Subcutaneous abdominal adipose tissue (tissue), 5 donors: ENCODE measurements at regions not wholly inside any gene's neighbourhood (a gene's known extent, or its start where the extent isn't known, plus 50 kb on each side); places are given as distances from the start of the nearest gene placed in this dataset.
A peak's percentile ranks its signal among the peaks of the same experiment; 100 is the strongest.

Source experiments
- H3K27ac ChIP-seq: one replicate; pipeline ENCODE4 v1.7.0; 2013; ENCODE audit warnings: low read depth, mild to moderate bottlenecking, inconsistent platforms, low read length, moderate library complexity
- H3K27me3 ChIP-seq, 5 donors: one replicate each; pipeline ENCODE4 v1.7.0; 2013; ENCODE audit warnings: low read length in 5 of 5, inconsistent platforms in 1 of 5; ENCODE audit not compliant: control insufficient read depth in 5 of 5, insufficient read depth in 4 of 5
- H3K36me3 ChIP-seq, 5 donors: one replicate each; pipeline ENCODE4 v1.7.0; 2013; ENCODE audit warnings: low read length in 5 of 5; ENCODE audit not compliant: control insufficient read depth in 5 of 5, insufficient read depth in 5 of 5
- H3K4me1 ChIP-seq, 5 donors: one replicate each; pipeline ENCODE4 v1.7.0; 2013; ENCODE audit warnings: low read length in 5 of 5, mild to moderate bottlenecking in 3 of 5, moderate library complexity in 1 of 5; ENCODE audit not compliant: control insufficient read depth in 5 of 5, insufficient read depth in 5 of 5
- H3K4me3 ChIP-seq, 5 donors: one replicate each; pipeline ENCODE4 v1.7.0; 2013; ENCODE audit warnings: low read length in 5 of 5, low read depth in 1 of 5
- H3K9ac ChIP-seq, 5 donors: one replicate each; pipeline ENCODE4 v1.7.0; 2013; ENCODE audit warnings: low read length in 5 of 5, mild to moderate bottlenecking in 4 of 5, moderate library complexity in 3 of 5
- H3K9me3 ChIP-seq, 5 donors: one replicate each; pipeline ENCODE4 v1.7.0; 2013; ENCODE audit warnings: low read length in 5 of 5; ENCODE audit not compliant: control insufficient read depth in 5 of 5
- donor health status: healthy.
- donor health status: healthy.
- donor health status: healthy.
- donor health status: healthy.
- donor health status: healthy.

- Histone ChIP-seq H3K36me3 (no peaks in the 10 kb centered on the region), H3K9ac (no peak overlapping the region), H3K4me1 (peaks cover 0 to 50% (median 22%) of the 10 kb centered on the region in 5 donors), H3K4me3 (no peak overlapping the region), H3K27ac (no peak overlapping the region), H3K9me3 (no peaks in the 10 kb centered on the region), H3K27me3 (peaks cover 15 to 42% (median 35%) of the 10 kb centered on the region in 5 donors)
Observed at GRCh38 chr11:70820712-70821111, 422.4 kb downstream of the CTTN start.

GRCh38 chr11:70823771-70824170, 425.4 kb downstream of the CTTN start:
- H3K9me3 ChIP-seq, result no peaks in the 10 kb centered on the region
- H3K27me3 ChIP-seq, result peaks cover 20 to 48% (median 43%) of the 10 kb centered on the region in 5 donors
- peaks cover 0 to 26% (median 10%) of the 10 kb centered on the region in 5 donors for H3K4me1 ChIP-seq
- H3K4me3 ChIP-seq, result no peak overlapping the region
- no peak overlapping the region for H3K27ac ChIP-seq
- no peak overlapping the region for H3K9ac ChIP-seq
- no peaks in the 10 kb centered on the region for H3K36me3 ChIP-seq

GRCh38 chr11:70824605-70825245, 426.4 kb downstream of the CTTN start:
- Histone ChIP-seq H3K9me3 (no peaks in the 10 kb centered on the region), H3K27ac (no peak overlapping the region), H3K27me3 (peaks cover 23 to 49% (median 48%) of the 10 kb centered on the region in 5 donors), H3K4me1 (peaks cover 0 to 17% (median 1%) of the 10 kb centered on the region in 5 donors), H3K9ac (no peak overlapping the region), H3K36me3 (no peaks in the 10 kb centered on the region), H3K4me3 (peak overlapping the region in 1 of 5 donors; percentile 36)

- Histone ChIP-seq H3K4me3 (peak overlapping the region in 4 of 5 donors; percentile 51 to 71 (median 65)), H3K9me3 (no peaks in the 10 kb centered on the region), H3K9ac (peak overlapping the region in 2 of 5 donors; percentile 5 to 61), H3K36me3 (no peaks in the 10 kb centered on the region), H3K27ac (peak overlapping the region; percentile 37), H3K4me1 (peaks cover 0 to 12% (median 0%) of the 10 kb centered on the region in 5 donors), H3K27me3 (peaks cover 28 to 51% (median 48%) of the 10 kb centered on the region in 5 donors)
Observed at GRCh38 chr11:70825893-70826540, 426.4 kb downstream of the SHANK2 start.

- Histone ChIP-seq H3K4me1 (peaks cover 0 to 12% (median 0%) of the 10 kb centered on the region in 5 donors), H3K27ac (peak overlapping the region; percentile 37), H3K9me3 (no peaks in the 10 kb centered on the region), H3K27me3 (peaks cover 26 to 50% (median 46%) of the 10 kb centered on the region in 5 donors), H3K9ac (peak overlapping the region in 2 of 5 donors; percentile 5 to 61), H3K4me3 (peak overlapping the region in 3 of 5 donors; percentile 60 to 71 (median 70)), H3K36me3 (no peaks in the 10 kb centered on the region)
Observed at GRCh38 chr11:70826541-70827335, 425.6 kb downstream of the SHANK2 start.

- no peaks in the 10 kb centered on the region for H3K9me3 ChIP-seq
- no peak overlapping the region for H3K27ac ChIP-seq
- no peak overlapping the region for H3K9ac ChIP-seq
- H3K4me1 ChIP-seq, result peaks cover 0 to 12% (median 0%) of the 10 kb centered on the region in 5 donors
- H3K27me3 ChIP-seq, result peaks cover 31 to 44% (median 40%) of the 10 kb centered on the region in 5 donors
- H3K4me3 ChIP-seq, result no peak overlapping the region
- no peaks in the 10 kb centered on the region for H3K36me3 ChIP-seq
Observed at GRCh38 chr11:70828593-70829082, 423.7 kb downstream of the SHANK2 start.

GRCh38 chr11:70829134-70829885, 423.1 kb downstream of the SHANK2 start:
- Histone ChIP-seq H3K9me3 (no peaks in the 10 kb centered on the region), H3K9ac (no peak overlapping the region), H3K4me3 (no peak overlapping the region), H3K4me1 (peaks cover 0 to 11% (median 0%) of the 10 kb centered on the region in 5 donors), H3K27me3 (peaks cover 25 to 38% (median 33%) of the 10 kb centered on the region in 5 donors), H3K27ac (no peak overlapping the region), H3K36me3 (no peaks in the 10 kb centered on the region)

- no peak overlapping the region for H3K27ac ChIP-seq
- no peak overlapping the region for H3K9ac ChIP-seq
- H3K4me1 ChIP-seq, result peaks cover 0 to 9% (median 0%) of the 10 kb centered on the region in 5 donors
- no peak overlapping the region for H3K4me3 ChIP-seq
- peaks cover 19 to 32% (median 29%) of the 10 kb centered on the region in 5 donors for H3K27me3 ChIP-seq
- H3K9me3 ChIP-seq, result no peaks in the 10 kb centered on the region
- H3K36me3 ChIP-seq, result no peaks in the 10 kb centered on the region
Observed at GRCh38 chr11:70829886-70830272, 422.5 kb downstream of the SHANK2 start.

GRCh38 chr11:70833011-70833410, 419.4 kb downstream of the SHANK2 start:
- H3K27ac ChIP-seq, result no peak overlapping the region
- no peak overlapping the region for H3K4me3 ChIP-seq
- no peaks in the 10 kb centered on the region for H3K4me1 ChIP-seq
- H3K9me3 ChIP-seq, result peaks cover under 1 to 11% (median 6%) of the 10 kb centered on the region in 5 donors
- peaks cover 14 to 25% (median 22%) of the 10 kb centered on the region in 5 donors for H3K27me3 ChIP-seq
- no peaks in the 10 kb centered on the region for H3K36me3 ChIP-seq
- no peak overlapping the region for H3K9ac ChIP-seq
